Cardiac septum (tissue), 1 donor: ENCODE measurements at regions not wholly inside any gene's neighbourhood (a gene's known extent, or its start where the extent isn't known, plus 50 kb on each side); places are given as distances from the start of the nearest gene placed in this dataset.
"Not testable (repeated sequence)": the region's sequence is repeated elsewhere in the genome, so short reads cannot be mapped to it uniquely, and the experiment has no call there.

Experiments
- DNase-seq: peaks from one replicate; pipeline ENCODE4 v3.0.0-alpha.2; 2020; ENCODE audit warnings: low spot score
- intact Hi-C: fragments of 100-400 bp; cut with DNase I; formaldehyde crosslinking; loops from one replicate; pipeline ENCODE4 v1.14.0; 2022
- donor health status: DM: no; HTN: no; CAD: no.

DNA sequence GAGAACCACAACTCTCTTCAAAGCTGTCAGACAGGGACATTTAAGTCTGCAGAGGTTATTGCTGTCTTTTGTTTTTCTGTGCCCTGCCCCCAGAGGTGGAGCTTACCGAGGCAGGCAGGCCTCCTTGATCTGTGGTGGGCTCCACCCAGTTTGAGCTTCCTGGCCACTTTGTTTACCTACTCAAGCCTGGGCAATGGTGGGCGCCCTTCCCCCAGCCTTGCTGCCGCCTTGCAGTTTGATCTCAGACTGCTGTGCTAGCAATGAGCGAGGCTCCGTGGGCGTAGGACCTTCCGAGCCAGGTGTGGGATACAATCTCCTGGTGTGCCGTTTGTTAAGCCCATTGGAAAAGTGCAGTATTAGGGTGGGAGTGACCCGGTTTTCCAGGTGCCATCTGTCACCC lies 822.1 kb downstream of the KCNMA1 start:
- DNase-seq, intact Hi-C loops: not testable (repeated sequence)

DNA sequence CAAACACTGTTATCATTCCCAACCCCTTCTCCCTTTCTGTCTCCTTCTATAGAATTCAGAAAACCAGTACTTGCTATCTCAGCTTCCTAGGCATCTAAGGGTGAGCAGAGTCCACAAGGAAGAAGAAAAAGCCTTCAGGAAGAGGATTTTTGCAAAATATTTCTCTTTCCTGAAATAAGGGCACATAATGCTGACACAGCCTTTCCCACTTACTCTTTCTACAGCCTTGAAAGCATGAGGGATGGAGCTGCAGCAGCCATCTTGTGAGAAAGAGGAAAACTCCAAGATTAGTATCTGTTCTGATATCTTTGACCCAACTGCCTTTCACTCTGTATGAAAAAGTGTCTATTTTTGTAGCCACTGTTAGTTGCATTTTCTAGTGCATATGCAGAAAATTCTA lies 826.2 kb downstream of the KCNMA1 start:
- intact Hi-C loops: no loop called here
- no peak for DNase-seq

DNA sequence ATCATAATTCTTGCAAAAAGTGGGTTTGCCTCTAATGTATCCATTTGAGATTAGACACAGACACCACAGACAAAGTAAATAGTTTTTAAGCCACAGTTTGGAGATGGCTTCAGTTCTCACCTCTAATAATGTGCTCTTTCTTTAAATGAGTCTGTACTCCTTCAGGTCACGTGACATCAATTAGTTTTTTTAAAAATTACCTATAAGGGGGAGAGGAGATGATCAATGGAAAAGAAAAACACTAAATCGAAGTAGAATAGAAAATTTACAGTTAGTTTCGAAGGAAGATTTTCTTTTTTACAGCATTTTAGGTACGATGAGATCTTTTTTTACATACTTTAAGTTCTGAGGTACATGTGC lies 849.2 kb downstream of the KCNMA1 start:
- DNase-seq: no peak
- intact Hi-C loops: no loop called here

DNA sequence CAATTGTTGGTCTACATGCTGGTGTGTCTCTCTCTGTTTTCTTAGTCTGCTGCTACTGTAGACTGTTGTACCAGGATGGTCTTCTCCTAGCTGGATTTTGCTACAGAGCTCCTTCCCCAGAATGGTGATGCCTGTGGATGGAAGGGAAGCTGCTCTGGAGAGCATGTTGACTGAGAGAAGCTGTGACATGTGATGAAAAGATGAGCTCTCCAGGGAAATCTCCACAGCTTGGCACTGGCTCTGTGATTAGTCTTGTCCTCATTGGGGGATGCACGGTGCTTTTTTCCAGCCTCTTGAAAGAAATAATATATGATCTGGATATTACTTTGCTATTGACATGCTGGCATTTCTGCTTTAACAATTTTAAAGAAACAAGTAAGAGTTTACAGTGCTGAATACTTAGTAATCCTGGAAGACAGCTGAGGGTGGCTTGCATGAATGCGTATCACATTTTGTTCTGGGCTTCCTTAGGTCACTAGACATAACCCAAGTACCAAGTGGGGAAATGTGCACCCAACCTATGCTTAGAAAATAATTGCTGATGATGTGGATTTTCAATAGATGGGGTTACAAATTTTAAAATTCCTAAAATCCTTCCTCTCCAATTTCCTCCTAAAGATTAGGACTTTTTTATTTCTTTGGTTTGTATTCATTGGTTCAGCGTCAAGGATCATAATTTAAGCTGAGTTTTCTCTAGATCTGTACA lies 849.7 kb downstream of the KCNMA1 start:
- no peak for DNase-seq
- intact Hi-C loops: no loop called here

DNA sequence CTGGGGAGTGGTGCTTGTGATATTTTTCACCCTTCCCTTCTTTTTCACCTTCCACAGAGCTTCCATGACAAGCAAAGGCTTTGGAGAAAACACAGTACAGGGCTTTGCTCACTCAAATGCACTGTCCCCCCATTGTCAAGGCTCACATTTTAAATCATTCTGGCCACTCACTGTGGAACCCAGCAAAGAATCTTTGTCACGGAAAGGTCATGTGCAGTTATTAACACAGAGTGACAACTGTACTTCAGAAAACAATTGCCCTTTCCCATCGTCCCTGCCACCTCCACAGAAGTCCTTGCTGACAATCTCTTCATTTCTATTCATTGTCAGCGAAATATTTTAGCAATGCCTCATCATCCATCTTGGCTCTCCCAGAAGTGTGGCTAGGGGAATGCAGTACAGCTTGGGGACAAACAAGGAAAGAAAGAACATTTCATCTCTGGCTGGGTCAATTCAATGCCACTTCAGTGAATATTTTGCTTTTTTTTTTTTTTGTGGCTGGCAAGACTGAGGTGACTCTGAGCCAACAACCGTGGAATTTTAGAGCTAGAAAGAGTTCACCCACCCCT lies 851.0 kb downstream of the KCNMA1 start:
- DNase-seq: no peak
- intact Hi-C loops: no loop called here

DNA sequence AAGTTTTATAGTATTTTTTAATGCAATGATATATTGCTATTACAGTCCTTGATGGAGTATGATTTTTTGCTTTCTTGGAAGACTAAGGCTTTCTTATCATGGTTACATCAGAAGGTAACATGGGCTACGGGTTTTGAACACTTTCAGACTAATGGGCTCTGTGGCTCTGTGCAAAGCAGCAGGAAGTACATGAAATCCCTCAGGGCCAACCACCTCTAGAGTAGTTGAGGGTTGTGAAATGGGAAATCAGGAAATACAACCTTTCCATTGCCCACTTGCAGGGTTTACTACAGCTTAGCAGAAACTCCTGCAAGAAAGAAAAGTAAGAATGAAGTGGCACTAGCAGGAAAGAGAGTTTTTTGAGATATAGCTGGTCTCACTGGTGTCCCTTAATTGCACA lies 853.5 kb downstream of the KCNMA1 start:
- no peak for DNase-seq

DNA sequence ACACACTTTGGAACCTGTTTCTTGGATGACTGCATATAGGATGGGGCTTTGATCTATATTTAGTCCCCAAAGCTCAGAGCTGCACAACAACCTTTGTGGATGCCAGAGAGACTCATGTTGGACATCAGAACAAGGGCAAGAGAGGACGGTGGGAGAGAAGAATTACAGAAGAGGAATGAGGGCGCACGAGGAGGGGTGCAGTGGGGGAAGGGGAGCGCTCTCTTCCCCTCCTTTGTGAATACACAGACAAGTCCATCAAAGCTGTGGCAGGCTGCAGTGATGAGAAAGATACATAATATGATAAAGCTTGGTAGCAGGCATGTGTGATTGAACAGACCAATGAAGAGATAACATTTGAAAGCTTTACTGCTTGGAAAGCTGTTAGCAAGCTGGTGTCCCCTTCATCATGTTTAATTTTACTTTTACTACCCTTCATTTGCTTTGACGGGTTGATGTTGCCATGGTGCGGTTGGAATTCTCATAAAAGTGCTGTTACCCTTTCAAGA lies 857.8 kb downstream of the KCNMA1 start:
- intact Hi-C loops: loop anchor here (5.0 kb wide), 1 partner anchor 338 kb away; no protein-coding TSS in a partner anchor
- no peak for DNase-seq

More for the DNA sequence above, 853.5 kb downstream of the KCNMA1 start:
- intact Hi-C loops: no loop called here

DNA sequence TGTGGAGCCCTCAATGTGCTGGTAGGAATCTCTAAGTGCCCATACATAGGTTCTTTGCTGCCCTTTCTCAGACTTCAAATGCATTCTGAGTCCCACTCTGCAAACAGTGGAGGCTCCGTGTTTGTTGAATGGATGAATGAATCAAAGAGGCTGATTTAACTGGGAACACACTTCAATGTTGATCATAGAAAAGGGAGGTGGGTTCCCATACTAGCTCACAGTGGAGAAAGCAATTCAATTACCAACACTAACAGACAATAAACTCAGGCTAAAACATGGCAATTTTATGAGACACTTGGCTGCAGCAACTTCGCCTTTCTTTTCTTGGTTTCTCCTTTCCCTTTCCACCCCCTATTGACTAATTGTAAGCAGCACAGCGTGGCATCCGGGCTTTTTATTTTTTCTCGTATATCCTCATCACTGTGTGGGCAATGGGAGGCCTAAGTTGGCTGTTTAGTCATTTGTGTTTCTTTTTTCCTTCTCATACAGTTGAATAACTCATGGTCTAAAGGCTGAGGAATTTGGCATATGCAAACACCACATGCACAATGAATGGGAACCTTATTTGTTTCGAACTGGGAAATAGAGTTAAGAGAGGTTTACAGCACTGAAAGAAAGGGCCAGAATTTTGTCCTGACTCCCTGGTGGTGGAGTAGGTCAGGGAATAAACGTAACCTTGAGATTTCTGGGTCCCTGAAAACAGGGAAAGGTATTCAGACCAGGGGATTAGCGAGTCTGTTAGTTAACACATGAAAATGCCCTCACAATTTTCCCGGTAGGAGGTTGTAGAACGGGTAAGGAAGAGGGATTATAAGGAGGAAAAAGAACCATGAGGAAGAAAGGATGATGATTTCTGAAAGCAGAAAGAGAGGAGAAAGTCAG lies 858.5 kb downstream of the KCNMA1 start:
- no peak for DNase-seq
- intact Hi-C loops: loop anchor here (5.0 kb wide), 1 partner anchor 337 kb away; no protein-coding TSS in a partner anchor

DNA sequence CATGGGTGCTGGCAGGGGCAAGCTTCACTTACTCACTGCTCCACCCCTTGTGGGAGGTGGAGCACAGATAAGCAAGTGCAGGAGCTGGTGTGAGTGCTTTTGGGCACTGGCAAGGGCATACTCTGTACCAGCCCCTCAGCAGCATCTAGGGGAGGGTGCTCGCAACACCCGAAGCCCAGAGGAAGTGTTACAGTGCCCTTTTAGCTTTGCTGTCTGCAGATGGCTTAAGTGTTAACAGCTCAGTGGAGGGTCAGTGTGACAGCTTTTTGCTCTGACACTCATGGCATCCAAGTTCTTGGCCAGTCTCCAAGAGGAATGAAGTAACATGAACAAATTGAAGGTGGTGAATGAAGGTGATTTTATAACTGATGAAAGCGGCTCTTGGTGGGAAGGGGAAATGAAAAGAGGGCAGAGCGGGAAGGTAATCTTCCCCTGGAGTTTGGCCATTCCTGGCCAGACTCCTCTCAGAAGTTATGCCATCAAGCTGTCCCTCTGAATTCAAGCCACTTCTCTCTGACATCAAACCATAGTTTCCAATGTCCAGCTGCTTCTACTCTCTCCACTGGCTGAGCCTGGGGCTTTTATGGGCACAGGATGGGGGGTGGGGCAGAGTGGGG lies 862.5 kb downstream of the KCNMA1 start:
- intact Hi-C loops: loop anchor here (5.0 kb wide), 1 partner anchor 333 kb away; no protein-coding TSS in a partner anchor
- peak; percentile 78 for DNase-seq

DNA sequence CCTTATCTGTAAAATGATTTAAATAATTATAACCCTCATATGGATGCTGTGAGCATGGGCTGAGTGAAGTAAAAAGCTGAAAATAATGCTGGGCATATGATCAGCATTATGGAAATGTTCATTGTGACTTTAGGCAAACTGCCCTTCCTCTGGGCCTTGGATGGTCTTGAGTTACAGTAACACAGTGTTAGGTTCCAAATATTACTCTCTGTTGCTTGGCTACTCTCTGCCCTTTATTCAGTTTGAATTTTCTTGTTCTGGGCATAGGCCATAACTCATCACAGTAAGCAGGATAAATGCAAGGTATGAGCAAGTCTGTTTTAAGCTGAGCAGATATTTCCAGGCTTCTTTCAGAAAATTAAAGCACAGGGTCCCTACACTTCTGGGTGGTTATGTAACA lies 868.0 kb downstream of the KCNMA1 start:
- intact Hi-C loops: no loop called here
- no peak for DNase-seq

DNA sequence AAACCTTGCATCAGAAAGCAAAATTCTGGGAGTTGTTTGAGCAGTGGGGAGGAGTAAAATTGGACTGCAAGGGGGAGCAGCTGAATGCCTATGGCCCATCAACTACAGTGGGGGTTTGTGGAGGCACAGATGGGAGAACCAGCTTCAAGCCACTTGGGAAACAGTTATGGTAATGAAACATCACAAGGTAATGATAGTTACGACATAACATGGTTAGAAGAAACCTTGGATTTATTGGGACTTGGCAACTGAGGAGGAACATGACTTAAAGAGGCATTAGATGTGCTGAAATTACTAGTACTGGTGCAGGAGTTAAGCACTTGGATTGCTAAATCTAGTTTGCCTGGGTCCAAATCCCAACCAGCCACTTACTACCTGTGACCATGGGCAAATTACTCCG lies 868.4 kb downstream of the KCNMA1 start:
- DNase-seq: no peak
- intact Hi-C loops: no loop called here

DNA sequence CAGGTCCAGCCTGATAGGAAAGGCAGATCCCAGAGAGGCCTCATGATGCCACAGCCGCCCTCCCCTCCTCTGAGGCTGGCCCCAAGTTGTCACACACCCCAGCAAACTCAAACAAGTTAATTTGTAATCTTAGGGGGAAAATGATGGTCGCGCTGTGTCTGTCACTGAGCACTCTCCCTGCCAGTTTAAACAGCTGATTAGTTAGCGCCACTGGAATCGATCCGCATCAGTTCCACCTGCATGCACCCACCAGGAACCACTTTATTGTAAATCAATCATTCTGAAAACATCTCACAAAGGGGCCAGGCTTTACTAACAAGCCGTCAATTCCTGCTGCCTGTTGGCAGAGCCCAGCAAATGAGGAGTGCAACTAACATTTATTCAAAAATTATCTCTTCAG lies 870.9 kb downstream of the KCNMA1 start:
- intact Hi-C loops: no loop called here
- no peak for DNase-seq

DNA sequence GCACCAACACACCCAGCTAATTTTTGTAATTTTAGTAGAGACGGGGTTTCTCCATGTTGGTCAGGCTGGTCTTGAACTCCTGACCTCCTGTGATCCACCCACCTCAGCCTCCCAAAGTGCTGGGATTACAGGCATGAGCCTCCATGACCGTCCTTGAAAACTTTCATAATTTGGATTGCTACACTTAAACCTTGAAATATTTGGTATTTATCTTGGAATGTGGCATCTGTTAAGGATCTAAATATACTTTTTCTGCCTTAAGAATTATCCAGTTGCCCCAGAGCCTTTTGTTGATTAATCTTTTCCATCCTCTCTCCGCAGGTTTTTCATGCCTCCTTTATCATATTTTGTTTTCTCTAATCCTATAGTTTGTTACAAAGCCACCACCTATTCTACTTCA lies 872.7 kb downstream of the KCNMA1 start:
- DNase-seq, intact Hi-C loops: not testable (repeated sequence)

DNA sequence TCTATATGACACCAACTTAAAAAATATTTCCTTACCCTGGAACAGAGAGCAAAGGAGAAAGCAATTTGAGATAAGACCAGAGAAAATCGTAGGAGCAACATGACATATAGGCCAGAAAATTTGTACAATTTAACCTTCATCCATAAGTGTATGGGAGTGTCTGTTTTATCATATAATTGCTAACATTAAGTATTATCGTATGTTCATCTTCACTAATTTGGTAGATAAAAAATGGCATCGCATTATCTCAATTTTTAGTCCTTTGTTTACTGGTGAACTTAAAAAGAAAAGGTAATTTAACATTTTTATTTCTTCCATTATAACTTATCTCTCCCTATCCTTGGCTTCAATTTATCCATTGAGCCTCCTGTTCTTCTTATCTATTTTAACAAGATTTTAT lies 873.4 kb downstream of the KCNMA1 start:
- DNase-seq: no peak
- intact Hi-C loops: no loop called here

DNA sequence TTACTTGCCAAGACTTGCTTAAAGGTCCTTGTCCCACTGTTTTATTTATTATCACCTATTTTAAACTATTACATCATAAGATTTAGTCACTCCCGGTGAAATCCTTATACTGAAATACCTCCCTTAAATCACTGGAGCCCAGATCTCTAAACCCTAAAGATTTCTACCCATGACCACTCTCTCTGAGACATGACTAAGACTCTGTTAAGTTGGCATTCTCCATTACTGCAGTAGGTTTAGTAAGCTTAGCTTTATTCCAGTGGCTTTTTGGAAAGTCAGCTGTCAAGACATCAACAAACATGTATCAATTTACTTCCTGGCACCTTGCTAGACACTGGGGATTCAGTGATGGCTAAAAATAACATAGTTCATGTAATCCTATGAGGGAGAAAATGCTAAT lies 874.2 kb downstream of the KCNMA1 start:
- no peak for DNase-seq
- intact Hi-C loops: no loop called here

DNA sequence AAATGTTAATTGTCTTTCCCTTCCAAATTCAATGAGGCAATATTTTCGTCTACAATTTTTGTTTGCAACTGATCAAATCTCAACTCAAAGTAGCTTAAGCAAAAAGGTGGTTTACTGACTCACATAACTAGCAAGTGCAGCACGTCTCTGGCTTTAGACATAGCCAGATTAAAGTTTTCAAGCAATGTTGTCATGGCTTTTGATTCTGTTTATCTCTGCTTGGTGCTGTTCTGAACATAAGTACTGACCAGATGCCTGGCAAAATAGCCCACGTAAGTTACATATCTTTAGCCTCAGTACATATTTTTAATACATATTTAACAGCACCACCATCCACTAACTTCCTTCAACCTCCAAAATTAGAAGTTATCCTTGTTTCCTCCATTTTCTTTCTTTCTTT lies 877.9 kb downstream of the KCNMA1 start:
- DNase-seq: no peak
- intact Hi-C loops: no loop called here

DNA sequence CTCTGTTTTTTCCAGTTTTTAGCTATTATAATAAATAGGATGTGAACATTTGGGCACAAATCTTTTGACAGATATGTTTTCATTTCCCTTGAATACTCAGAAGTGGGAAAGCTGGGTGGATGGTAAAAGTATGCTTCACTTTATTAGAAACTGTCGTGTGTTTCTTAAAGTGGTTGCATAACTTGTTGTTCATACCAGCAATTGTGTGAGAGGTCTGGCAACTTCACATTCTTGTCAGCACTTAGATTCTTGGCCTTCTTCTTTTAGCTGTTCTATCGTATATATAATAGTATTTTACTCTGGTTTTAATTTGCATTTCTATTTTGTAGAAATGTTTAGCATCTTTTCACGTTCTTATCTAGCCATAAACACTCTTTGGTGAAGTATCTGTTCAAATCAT lies 894.4 kb downstream of the KCNMA1 start:
- DNase-seq: no peak
- intact Hi-C loops: no loop called here

DNA sequence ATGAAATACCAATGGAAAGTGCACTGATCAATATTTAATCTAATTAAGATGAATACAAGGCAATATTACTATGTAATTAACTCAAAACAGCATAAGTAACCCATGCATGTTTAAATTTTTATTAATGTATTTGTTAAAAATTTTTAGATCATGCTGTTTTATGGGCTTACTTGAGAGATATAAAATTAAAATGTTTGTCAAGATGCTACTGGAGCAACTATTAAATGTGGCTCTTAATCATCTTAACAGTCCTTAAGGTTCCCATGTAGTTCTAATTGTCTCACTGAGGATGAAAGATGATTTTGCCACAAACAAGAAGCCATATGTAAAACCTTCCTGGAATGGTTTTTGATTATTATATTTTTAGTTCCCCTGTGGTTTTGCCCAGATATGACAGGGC lies 897.1 kb downstream of the KCNMA1 start:
- intact Hi-C loops: no loop called here

DNA sequence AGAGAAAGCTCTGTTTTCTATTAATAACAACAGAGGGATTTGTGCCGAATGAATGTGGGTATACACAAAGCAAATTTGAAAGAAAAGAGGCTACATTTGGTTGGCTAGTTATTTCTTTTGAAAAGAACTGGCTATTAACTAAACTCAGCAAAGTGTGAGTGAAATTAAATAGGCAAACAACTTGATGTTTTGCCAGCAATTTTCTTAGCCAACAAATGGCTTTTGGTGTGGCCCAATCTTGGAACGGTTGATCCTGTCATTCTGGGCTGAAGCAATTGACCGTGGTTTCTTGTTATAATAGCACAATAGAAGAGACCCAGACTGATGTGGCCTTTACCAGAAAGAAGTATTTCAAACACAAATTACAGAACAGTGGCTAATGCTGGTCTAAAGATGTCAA lies 898.6 kb downstream of the KCNMA1 start:
- DNase-seq: no peak
- intact Hi-C loops: no loop called here

More for the DNA sequence above, 897.1 kb downstream of the KCNMA1 start:
- DNase-seq: no peak
